Keratinocyte (primary cell): ENCODE measurements at regions not wholly inside any gene's neighbourhood (a gene's known extent, or its start where the extent isn't known, plus 50 kb on each side); places are given as distances from the start of the nearest gene placed in this dataset.

Source experiments
- DNase-seq: peaks from one replicate; pipeline ENCODE4 v3.0.0-alpha.2; 2011; ENCODE audit warnings: low read depth, missing footprints, low spot score
- FAIRE-seq: peaks from 2 replicates; lab custom pipeline; 2011; peaks lifted over from hg19 to GRCh38; lab: Jason Lieb, UNC
- H2AFZ ChIP-seq: 2 replicates; pipeline ENCODE4 v1.6.0; 2012; ENCODE audit warnings: low read length, control low read depth, inconsistent platforms; ENCODE audit not compliant: control insufficient read depth
- H3K27ac ChIP-seq: 2 replicates; pipeline ENCODE4 v1.5.1; 2011; ENCODE audit warnings: low read length; ENCODE audit not compliant: control insufficient read depth, insufficient read depth
- H3K27me3 ChIP-seq: 3 replicates; pipeline ENCODE4 v1.6.0; 2011; ENCODE audit warnings: low read length; ENCODE audit not compliant: control insufficient read depth, insufficient read depth; ENCODE audit errors: extremely low read depth
- H3K36me3 ChIP-seq, 2 experiments: 2 replicates in 1 of 2; 3 replicates in 1 of 2; pipeline ENCODE4 v1.5.1; 2011; ENCODE audit warnings: low read length in 2 of 2, mild to moderate bottlenecking in 1 of 2; ENCODE audit not compliant: control insufficient read depth in 2 of 2, insufficient read depth in 2 of 2; ENCODE audit errors: extremely low read depth in 1 of 2
- H3K4me1 ChIP-seq: 3 replicates; pipeline ENCODE4 v1.5.1; 2011; ENCODE audit warnings: low read length; ENCODE audit not compliant: control insufficient read depth, insufficient read depth; ENCODE audit errors: extremely low read depth
- H3K4me2 ChIP-seq: 3 replicates; pipeline ENCODE4 v1.6.0; 2011; ENCODE audit warnings: low read depth, low read length; ENCODE audit not compliant: control insufficient read depth, insufficient read depth; ENCODE audit errors: extremely low read depth
- H3K4me3 ChIP-seq, 3 experiments: fragments of 200-600 bp in 1 of 3; sonication (generic) in 1 of 3; 2 replicates in 2 of 3; 3 replicates in 1 of 3; pipeline ENCODE4 v1.5.1; 2011 to 2016; ENCODE audit warnings: low read length in 3 of 3, mild to moderate bottlenecking in 3 of 3, control low read depth in 2 of 3, inconsistent platforms in 1 of 3, low read depth in 1 of 3, mixed read lengths in 1 of 3, mixed run types in 1 of 3, moderate library complexity in 1 of 3; ENCODE audit not compliant: control insufficient read depth in 2 of 3, insufficient read depth in 2 of 3; ENCODE audit errors: extremely low read depth in 1 of 3
- H3K79me2 ChIP-seq: 2 replicates; pipeline ENCODE4 v1.6.0; 2012; ENCODE audit warnings: low read length; ENCODE audit not compliant: control insufficient read depth, insufficient read depth
- H3K9ac ChIP-seq: 3 replicates; pipeline ENCODE4 v1.6.0; 2011; ENCODE audit warnings: low read length; ENCODE audit not compliant: control insufficient read depth, insufficient read depth; ENCODE audit errors: extremely low read depth
- H3K9me1 ChIP-seq: 3 replicates; pipeline ENCODE4 v1.6.0; 2011; ENCODE audit warnings: low read length; ENCODE audit not compliant: control insufficient read depth, insufficient read depth; ENCODE audit errors: extremely low read depth
- H3K9me3 ChIP-seq: 2 replicates; pipeline ENCODE4 v1.5.1; 2012; ENCODE audit warnings: low read depth, low read length; ENCODE audit not compliant: control insufficient read depth
- H4K20me1 ChIP-seq: 3 replicates; pipeline ENCODE4 v1.6.0; 2011; ENCODE audit warnings: low read length; ENCODE audit not compliant: control insufficient read depth, insufficient read depth; ENCODE audit errors: extremely low read depth
- EZH2 ChIP-seq: IDR thresholded peaks from one replicate; pipeline ENCODE4 v1.6.1; 2012; ENCODE audit warnings: inconsistent platforms, mild to moderate bottlenecking, low read length, moderate library complexity
- dilution Hi-C: fragments of 300-500 bp; cut with MboI; formaldehyde crosslinking; loops from one replicate; pipeline ENCODE4 v1.7.0; 2020; ENCODE audit warnings: low sequenced_read_pairs; ENCODE audit not compliant: extremely low pct_ligation_motif_present
- TF ChIP-seq, protein P1 (sequence below), 3 experiments: IDR thresholded peaks in 1 of 3; conservative IDR thresholded peaks in 1 of 3; optimal IDR thresholded peaks in 1 of 3; 2 replicates in 2 of 3; 3 replicates in 1 of 3; pipeline versions ENCODE3 to v1.5.1; 2011; ENCODE audit warnings: low read length in 3 of 3, mild to moderate bottlenecking in 3 of 3, moderate library complexity in 2 of 3, control low read depth in 1 of 3, inconsistent platforms in 1 of 3; ENCODE audit not compliant: insufficient read depth in 2 of 3; ENCODE audit errors: extremely low read depth in 1 of 3

- FAIRE-seq: no peak
- dilution Hi-C loops: no loop called here
These were observed 103.1 kb upstream of the PPM1H start for GRCh38 chr12:63037746-63038712.

DNA sequence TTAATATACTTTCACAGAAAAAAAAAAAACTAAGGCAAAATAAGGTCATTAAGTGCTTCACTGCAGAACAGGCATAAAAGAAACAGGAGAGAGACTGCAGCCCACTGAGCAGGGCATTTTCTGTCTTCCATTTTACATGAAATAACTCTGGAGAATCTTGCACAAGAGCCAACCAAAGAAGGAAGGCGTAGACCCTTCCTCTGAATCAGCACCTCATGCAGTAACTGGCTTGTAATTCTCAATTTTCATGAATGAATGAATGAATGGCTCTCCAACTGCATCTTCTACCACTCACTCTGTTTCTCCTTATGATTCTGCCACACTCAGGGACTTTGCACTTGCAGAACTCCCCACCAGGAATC lies 102.0 kb upstream of the PPM1H start:
- no peak for FAIRE-seq
- dilution Hi-C loops: no loop called here

More at GRCh38 chr12:63037746-63038712, 103.1 kb upstream of the PPM1H start:
- Histone ChIP-seq H3K9ac (no peak overlapping the region), H3K4me1 (no peaks in the 10 kb centered on the region), H3K79me2 (no peaks in the 10 kb centered on the region), H3K4me2 (no peak overlapping the region), H3K9me3 (no peaks in the 10 kb centered on the region), H3K9me1 (no peaks in the 10 kb centered on the region), H4K20me1 (no peaks in the 10 kb centered on the region), H3K36me3 (no peaks in the 10 kb centered on the region), H2AFZ (no peak overlapping the region), H3K4me3 (no peak overlapping the region), H3K27ac (no peak overlapping the region), H3K27me3 (peaks cover 6% of the 10 kb centered on the region)
- no peak for TF ChIP-seq EZH2
- TF ChIP-seq, protein P1, sequence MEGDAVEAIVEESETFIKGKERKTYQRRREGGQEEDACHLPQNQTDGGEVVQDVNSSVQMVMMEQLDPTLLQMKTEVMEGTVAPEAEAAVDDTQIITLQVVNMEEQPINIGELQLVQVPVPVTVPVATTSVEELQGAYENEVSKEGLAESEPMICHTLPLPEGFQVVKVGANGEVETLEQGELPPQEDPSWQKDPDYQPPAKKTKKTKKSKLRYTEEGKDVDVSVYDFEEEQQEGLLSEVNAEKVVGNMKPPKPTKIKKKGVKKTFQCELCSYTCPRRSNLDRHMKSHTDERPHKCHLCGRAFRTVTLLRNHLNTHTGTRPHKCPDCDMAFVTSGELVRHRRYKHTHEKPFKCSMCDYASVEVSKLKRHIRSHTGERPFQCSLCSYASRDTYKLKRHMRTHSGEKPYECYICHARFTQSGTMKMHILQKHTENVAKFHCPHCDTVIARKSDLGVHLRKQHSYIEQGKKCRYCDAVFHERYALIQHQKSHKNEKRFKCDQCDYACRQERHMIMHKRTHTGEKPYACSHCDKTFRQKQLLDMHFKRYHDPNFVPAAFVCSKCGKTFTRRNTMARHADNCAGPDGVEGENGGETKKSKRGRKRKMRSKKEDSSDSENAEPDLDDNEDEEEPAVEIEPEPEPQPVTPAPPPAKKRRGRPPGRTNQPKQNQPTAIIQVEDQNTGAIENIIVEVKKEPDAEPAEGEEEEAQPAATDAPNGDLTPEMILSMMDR (optimal IDR thresholded peaks at IDR 0.05 in 1 of 3, IDR thresholded peaks at IDR 0.05 in 1 of 3, conservative IDR thresholded peaks at IDR 0.05 in 1 of 3; ENCODE audit: extremely low read depth in 1 of 3, insufficient read depth in 2 of 3, low read length in 3 of 3): no peak
- DNase-seq: no peak

More for the DNA sequence above, 102.0 kb upstream of the PPM1H start:
- Histone ChIP-seq H2AFZ (no peak overlapping the region), H3K4me1 (no peaks in the 10 kb centered on the region), H3K27me3 (peaks cover 6% of the 10 kb centered on the region), H3K4me3 (no peak overlapping the region), H4K20me1 (no peaks in the 10 kb centered on the region), H3K9me1 (no peaks in the 10 kb centered on the region), H3K79me2 (no peaks in the 10 kb centered on the region), H3K27ac (no peak overlapping the region), H3K9me3 (no peaks in the 10 kb centered on the region), H3K4me2 (no peak overlapping the region), H3K9ac (no peak overlapping the region), H3K36me3 (no peaks in the 10 kb centered on the region)
- TF ChIP-seq EZH2: no peak
- TF ChIP-seq, protein P1 (optimal IDR thresholded peaks at IDR 0.05 in 1 of 3, IDR thresholded peaks at IDR 0.05 in 1 of 3, conservative IDR thresholded peaks at IDR 0.05 in 1 of 3; ENCODE audit: extremely low read depth in 1 of 3, insufficient read depth in 2 of 3, low read length in 3 of 3): no peak
- no peak for DNase-seq
